WTC11 (cell line): ENCODE measurements at regions not wholly inside any gene's neighbourhood (a gene's known extent, or its start where the extent isn't known, plus 50 kb on each side); places are given as distances from the start of the nearest gene placed in this dataset.
"Not testable (repeated sequence)": the region's sequence is repeated elsewhere in the genome, so short reads cannot be mapped to it uniquely, and the experiment has no call there.

Experiments used
- ATAC-seq: fragments of 200-7000 bp; cut with Tn5 transposase; 2 replicates; pipeline ENCODE4 v1.10.0; 2021; ENCODE audit warnings: mild to moderate bottlenecking, moderate library complexity
- CTCF ChIA-PET: fragments of 300-600 bp; sonication (Branson Sonifier 250); formaldehyde crosslinking; loops from one replicate; lab custom pipeline; 2021; ENCODE audit warnings: antibody characterized with exemption; lab: Charles Lee
- POLR2A ChIA-PET: fragments of 350-600 bp; sonication (Branson Sonifier 250); formaldehyde crosslinking; loops from one replicate; lab custom pipeline; 2021; ENCODE audit warnings: antibody characterized with exemption; lab: Charles Lee
- DNase-seq: peaks from one replicate; pipeline ENCODE4 v3.0.0; 2021; ENCODE audit warnings: low spot score
- H3K27ac Mint-ChIP-seq: 2 replicates; pipeline ENCODE4 v1.8.0; 2021; ENCODE audit warnings: mixed read lengths
- H3K27me3 Mint-ChIP-seq: 2 replicates; pipeline ENCODE4 v1.8.0; 2021; ENCODE audit warnings: low read depth, mild to moderate bottlenecking, moderate library complexity, mixed read lengths
- H3K36me3 Mint-ChIP-seq: 2 replicates; pipeline ENCODE4 v1.8.0; 2021; ENCODE audit warnings: mixed read lengths
- H3K4me1 Mint-ChIP-seq: 2 replicates; pipeline ENCODE4 v1.8.0; 2022; ENCODE audit warnings: mixed read lengths
- H3K4me3 Mint-ChIP-seq: 2 replicates; pipeline ENCODE4 v1.8.0; 2021; ENCODE audit warnings: mild to moderate bottlenecking, moderate library complexity, mixed read lengths
- H3K9me3 Mint-ChIP-seq: 2 replicates; pipeline ENCODE4 v1.8.0; 2021; ENCODE audit warnings: mixed read lengths
- AFF4 ChIP-seq: sonication (generic); formaldehyde crosslinking; IDR thresholded peaks from 2 replicates; pipeline ENCODE4 v1.8.1; 2023; ENCODE audit warnings: mild to moderate bottlenecking, missing genetic modification reagents, borderline replicate concordance
- FOXP4 ChIP-seq: sonication (generic); formaldehyde crosslinking; IDR thresholded peaks from 2 replicates; pipeline ENCODE4 v1.8.0; 2022; ENCODE audit warnings: mild to moderate bottlenecking, missing genetic modification reagents
- HMGA2 ChIP-seq: fragments of 250-450 bp; sonication (Bioruptor Pico); IDR thresholded peaks from 2 replicates; pipeline ENCODE4 v1.4.0; 2021; ENCODE audit warnings: mild to moderate bottlenecking, moderate library complexity
- JAZF1 ChIP-seq: fragments of 250-450 bp; sonication (Bioruptor Pico); IDR thresholded peaks from 2 replicates; pipeline ENCODE4 v1.9.0; 2021; ENCODE audit warnings: moderate library complexity, mild to moderate bottlenecking, inconsistent platforms
- JUN ChIP-seq: sonication (generic); formaldehyde crosslinking; IDR thresholded peaks from 2 replicates; pipeline ENCODE4 v1.8.0; 2023; ENCODE audit warnings: mild to moderate bottlenecking, missing genetic modification reagents
- NFE2L1 ChIP-seq: sonication (generic); formaldehyde crosslinking; IDR thresholded peaks from 2 replicates; pipeline ENCODE4 v1.8.1; 2023; ENCODE audit warnings: missing genetic modification reagents
- RELA ChIP-seq: sonication (generic); formaldehyde crosslinking; IDR thresholded peaks from 2 replicates; pipeline ENCODE4 v1.8.1; 2022; ENCODE audit warnings: missing genetic modification reagents, mild to moderate bottlenecking, borderline replicate concordance
- SOX15 ChIP-seq: fragments of 250-450 bp; sonication (Bioruptor Pico); IDR thresholded peaks from 2 replicates; pipeline ENCODE4 v1.9.0; 2021; ENCODE audit warnings: mild to moderate bottlenecking
- USF1 ChIP-seq: sonication (generic); formaldehyde crosslinking; IDR thresholded peaks from 2 replicates; pipeline ENCODE4 v1.8.0; 2022; ENCODE audit warnings: mild to moderate bottlenecking, missing genetic modification reagents
- ZBTB21 ChIP-seq: sonication (generic); formaldehyde crosslinking; IDR thresholded peaks from 2 replicates; pipeline ENCODE4 v1.8.1; 2023; ENCODE audit warnings: mild to moderate bottlenecking, missing genetic modification reagents, borderline replicate concordance
- ZNF512 ChIP-seq: sonication (generic); formaldehyde crosslinking; IDR thresholded peaks from 2 replicates; pipeline ENCODE4 v1.8.1; 2022; ENCODE audit warnings: missing genetic modification reagents, borderline replicate concordance
- ZNF532 ChIP-seq: fragments of 250-450 bp; sonication (Bioruptor Pico); IDR thresholded peaks from 2 replicates; pipeline ENCODE4 v1.9.0; 2021; ENCODE audit warnings: mild to moderate bottlenecking, borderline replicate concordance

GRCh38 chr6:76752841-76753240 lies 680.4 kb upstream of the IMPG1 start (continued):
- TF ChIP-seq AFF4 (CRISPR knock-in tag), result no peak
- TF ChIP-seq ZNF512 (CRISPR knock-in tag), result no peak
- no peak for TF ChIP-seq SOX15 (CRISPR knock-in tag)
- no peak for TF ChIP-seq ZBTB21 (CRISPR knock-in tag)
- no peak for TF ChIP-seq JUN (CRISPR knock-in tag)

- not testable (repeated sequence) for ATAC-seq, H3K4me1 Mint-ChIP-seq
- TF ChIP-seq HMGA2 (CRISPR knock-in tag), result peak; percentile 98
- TF ChIP-seq, all 79 proteins: peak for 1; not testable (repeated sequence) for 78
- H3K4me3 Mint-ChIP-seq, H3K27me3 Mint-ChIP-seq, CTCF ChIA-PET, POLR2A ChIA-PET, DNase-seq, H3K27ac Mint-ChIP-seq: not testable (repeated sequence)
- peaks cover 23% of the 10 kb centered on the region for H3K36me3 Mint-ChIP-seq
- H3K9me3 Mint-ChIP-seq, result peaks cover 41% of the 10 kb centered on the region
These were observed 672.9 kb upstream of the IMPG1 start for GRCh38 chr6:76745388-76745787.

- CTCF ChIA-PET, H3K4me1 Mint-ChIP-seq, H3K27me3 Mint-ChIP-seq, ATAC-seq, POLR2A ChIA-PET, DNase-seq, H3K27ac Mint-ChIP-seq, H3K4me3 Mint-ChIP-seq: not testable (repeated sequence)
- H3K9me3 Mint-ChIP-seq, result peaks cover 37% of the 10 kb centered on the region
- peaks cover 23% of the 10 kb centered on the region for H3K36me3 Mint-ChIP-seq
These were observed 671.8 kb upstream of the IMPG1 start for GRCh38 chr6:76744151-76744720.

- POLR2A ChIA-PET, result no interaction called here
- ATAC-seq, result no peak
- no peak for TF ChIP-seq RELA (CRISPR knock-in tag)
- no peak for TF ChIP-seq ZNF532 (CRISPR knock-in tag)
- no peak for TF ChIP-seq FOXP4
- TF ChIP-seq USF1 (CRISPR knock-in tag), result no peak
- TF ChIP-seq NFE2L1 (CRISPR knock-in tag), result no peak
- no peak for TF ChIP-seq AFF4 (CRISPR knock-in tag)
- TF ChIP-seq JAZF1, result no peak
These were observed 670.5 kb upstream of the IMPG1 start for GRCh38 chr6:76742919-76743318.

More at GRCh38 chr6:76742919-76743318, 670.5 kb upstream of the IMPG1 start:
- peaks cover 32% of the 10 kb centered on the region for H3K9me3 Mint-ChIP-seq
- H3K4me1 Mint-ChIP-seq, result no peaks in the 10 kb centered on the region
- CTCF ChIA-PET, result no interaction called here
- no peak for DNase-seq
- no peak overlapping the region for H3K27ac Mint-ChIP-seq
- H3K36me3 Mint-ChIP-seq, result peaks cover 23% of the 10 kb centered on the region
- no peaks in the 10 kb centered on the region for H3K27me3 Mint-ChIP-seq
- H3K4me3 Mint-ChIP-seq, result no peak overlapping the region
